ENCODE measurements at regions not wholly inside any gene's neighbourhood (a gene's known extent, or its start where the extent isn't known, plus 50 kb on each side); places are given as distances from the start of the nearest gene placed in this dataset.
A peak's percentile ranks its signal among the peaks of the same experiment; 100 is the strongest.

DNA sequence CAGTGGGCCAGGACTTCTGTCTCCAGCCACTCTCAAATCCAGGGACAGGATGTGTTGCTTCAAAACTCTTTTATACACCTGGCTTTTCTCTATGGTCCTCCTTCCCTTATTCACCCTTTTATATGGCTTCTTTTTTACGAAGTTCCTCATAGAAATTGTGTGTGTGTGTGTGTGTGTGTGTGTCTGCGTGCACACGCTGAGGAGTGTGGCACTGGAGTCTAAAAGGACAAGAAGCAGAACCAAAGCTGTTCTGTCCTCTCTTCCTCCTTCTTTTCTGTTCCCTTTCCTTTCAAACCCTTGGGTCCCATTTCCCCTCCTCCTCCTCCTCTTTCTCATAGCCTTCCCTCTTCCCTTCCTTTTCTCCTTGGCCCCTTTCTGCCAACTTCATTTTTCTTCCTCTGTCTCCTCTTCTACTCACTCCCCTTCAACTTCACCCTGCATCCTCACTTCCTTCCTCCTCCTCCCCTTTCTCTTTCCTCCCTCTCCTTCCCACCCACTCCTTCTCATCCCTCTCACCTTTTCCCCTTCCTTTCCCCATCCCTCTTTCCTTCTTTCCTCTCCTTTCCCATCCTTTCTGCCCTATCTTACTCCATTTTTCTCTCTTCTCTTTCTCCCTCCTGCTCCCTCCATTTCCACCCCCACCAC lies 360.5 kb downstream of the MID1IP1 start:
- intact Hi-C loops (cut with DNase I) = no loop called here
- TF ChIP-seq, protein P1, sequence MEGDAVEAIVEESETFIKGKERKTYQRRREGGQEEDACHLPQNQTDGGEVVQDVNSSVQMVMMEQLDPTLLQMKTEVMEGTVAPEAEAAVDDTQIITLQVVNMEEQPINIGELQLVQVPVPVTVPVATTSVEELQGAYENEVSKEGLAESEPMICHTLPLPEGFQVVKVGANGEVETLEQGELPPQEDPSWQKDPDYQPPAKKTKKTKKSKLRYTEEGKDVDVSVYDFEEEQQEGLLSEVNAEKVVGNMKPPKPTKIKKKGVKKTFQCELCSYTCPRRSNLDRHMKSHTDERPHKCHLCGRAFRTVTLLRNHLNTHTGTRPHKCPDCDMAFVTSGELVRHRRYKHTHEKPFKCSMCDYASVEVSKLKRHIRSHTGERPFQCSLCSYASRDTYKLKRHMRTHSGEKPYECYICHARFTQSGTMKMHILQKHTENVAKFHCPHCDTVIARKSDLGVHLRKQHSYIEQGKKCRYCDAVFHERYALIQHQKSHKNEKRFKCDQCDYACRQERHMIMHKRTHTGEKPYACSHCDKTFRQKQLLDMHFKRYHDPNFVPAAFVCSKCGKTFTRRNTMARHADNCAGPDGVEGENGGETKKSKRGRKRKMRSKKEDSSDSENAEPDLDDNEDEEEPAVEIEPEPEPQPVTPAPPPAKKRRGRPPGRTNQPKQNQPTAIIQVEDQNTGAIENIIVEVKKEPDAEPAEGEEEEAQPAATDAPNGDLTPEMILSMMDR (IDR thresholded peaks at IDR 0.05) = no peak
- H3K36me3 ChIP-seq = no peaks in the 10 kb centered on the region
- H3K27ac ChIP-seq = no peak overlapping the region
- no peaks in the 10 kb centered on the region for H3K9me3 ChIP-seq
- FAIRE-seq = no peak
- H3K27me3 ChIP-seq = peaks cover 0 to 5% (median 0%) of the 10 kb centered on the region in 4 donors
- H3K4me1 ChIP-seq = no peaks in the 10 kb centered on the region
- H3K4me3 ChIP-seq = no peak overlapping the region
- no peak for ATAC-seq
- DNase-seq = no peak
- 80 to 81% methylated on average over 3 of the region's 3 CpGs for WGBS, 2 donors

DNA sequence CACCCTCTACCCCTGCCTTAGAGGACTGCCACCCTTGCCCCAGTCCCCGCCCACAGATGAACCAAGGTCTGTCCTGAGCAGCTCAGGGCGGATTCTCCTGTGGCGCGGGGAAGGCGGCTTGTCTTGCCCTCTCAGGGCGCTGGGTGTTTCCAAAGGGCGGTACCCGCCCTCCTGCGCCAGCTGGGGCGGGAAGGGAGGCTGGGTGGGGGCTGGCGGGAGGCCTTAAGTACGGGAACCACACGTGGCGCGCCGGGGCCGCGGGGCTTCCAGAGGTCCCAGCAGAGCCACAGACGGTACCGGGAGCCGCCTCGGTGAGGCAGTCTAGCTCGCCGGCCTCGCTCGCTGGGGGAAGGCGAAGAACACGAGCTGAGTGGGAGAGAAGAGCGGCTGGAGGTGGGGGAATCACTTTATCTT lies 361.1 kb downstream of the MID1IP1 start:
- Histone ChIP-seq H3K27me3 (peaks cover 0 to 5% (median 0%) of the 10 kb centered on the region in 4 donors), H3K36me3 (no peaks in the 10 kb centered on the region), H3K27ac (no peak overlapping the region), H3K4me3 (peak overlapping the region in 1 of 4 donors; percentile 7), H3K9me3 (no peaks in the 10 kb centered on the region), H3K4me1 (no peaks in the 10 kb centered on the region)
- FAIRE-seq (no peak), ATAC-seq (peak in 3 of 4 donors; percentile 65 to 79 (median 65)), DNase-seq (peak in 3 of 6 donors; percentile 34 to 68 (median 61))
- intact Hi-C loops (cut with DNase I) = no loop called here
- 4 to 30% methylated on average over 29 of the region's 29 CpGs for WGBS, 2 donors
- TF ChIP-seq, protein P1 (IDR thresholded peaks at IDR 0.05) = no peak

DNA sequence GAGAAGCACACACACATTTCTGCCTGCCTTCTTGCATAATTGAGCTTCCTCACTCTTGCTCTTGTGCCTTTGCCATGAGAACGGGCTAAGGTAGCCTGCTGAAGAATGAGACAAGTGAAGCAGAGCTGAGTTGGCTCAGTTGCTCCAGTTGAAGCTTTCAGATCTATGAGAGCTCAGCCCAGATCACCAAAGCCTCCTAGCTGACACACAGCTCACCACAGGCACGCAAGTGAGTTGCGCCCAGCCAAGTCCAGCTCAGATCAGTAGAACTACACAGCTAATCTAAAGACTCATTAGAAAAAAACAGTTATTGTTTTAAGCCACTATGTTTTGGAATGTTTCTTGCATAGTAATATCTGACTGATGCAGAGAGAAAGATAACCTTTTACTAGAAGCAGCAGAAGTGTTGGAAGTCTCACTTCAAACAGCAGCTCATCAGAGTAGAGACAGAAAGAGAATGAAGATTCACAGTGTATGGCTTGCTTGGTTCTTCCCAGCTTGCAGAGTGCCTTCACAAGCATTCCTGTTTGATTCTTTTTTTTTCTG lies 362.4 kb downstream of the MID1IP1 start:
- 79 to 94% methylated on average over 3 of the region's 3 CpGs for WGBS, 2 donors
- peaks cover 0 to 5% (median 0%) of the 10 kb centered on the region in 4 donors for H3K27me3 ChIP-seq
- H3K4me3 ChIP-seq = no peak overlapping the region
- no peak for DNase-seq
- ATAC-seq = no peak
- H3K27ac ChIP-seq = no peak overlapping the region
- no peaks in the 10 kb centered on the region for H3K4me1 ChIP-seq
- H3K9me3 ChIP-seq = no peaks in the 10 kb centered on the region
- no peaks in the 10 kb centered on the region for H3K36me3 ChIP-seq
- TF ChIP-seq, protein P1 (IDR thresholded peaks at IDR 0.05) = no peak
- no peak for FAIRE-seq
- intact Hi-C loops (cut with DNase I) = no loop called here

DNA sequence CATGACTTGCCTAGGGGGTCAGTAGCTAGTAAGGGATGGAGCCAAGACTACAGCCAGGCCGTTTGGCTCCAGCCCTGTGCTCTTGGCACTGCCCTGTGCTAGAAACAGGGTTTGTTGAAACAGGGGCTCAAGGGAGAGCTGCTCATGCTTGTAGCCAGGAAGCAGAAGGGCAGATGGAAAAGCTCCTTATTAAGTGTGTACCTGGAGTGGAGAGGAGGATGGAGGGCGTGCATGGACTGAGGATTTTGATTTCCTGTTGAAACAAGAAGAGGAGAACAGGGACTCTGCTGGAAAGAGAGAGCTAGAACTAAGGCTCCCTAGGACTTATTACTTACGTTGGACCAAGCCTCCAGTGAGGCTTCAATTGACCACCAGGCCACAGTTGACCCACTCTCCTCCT lies 363.0 kb downstream of the MID1IP1 start:
- no peak for FAIRE-seq
- Histone ChIP-seq H3K27ac (no peak overlapping the region), H3K4me1 (no peaks in the 10 kb centered on the region), H3K36me3 (no peaks in the 10 kb centered on the region), H3K4me3 (no peak overlapping the region), H3K27me3 (peaks cover 0 to 5% (median 0%) of the 10 kb centered on the region in 4 donors), H3K9me3 (no peaks in the 10 kb centered on the region)
- no peak for DNase-seq
- intact Hi-C loops (cut with DNase I) = no loop called here
- WGBS, 2 donors = 48 to 76% methylated on average over 3 of the region's 3 CpGs
- ATAC-seq = no peak
- TF ChIP-seq, protein P1 (IDR thresholded peaks at IDR 0.05) = no peak

DNA sequence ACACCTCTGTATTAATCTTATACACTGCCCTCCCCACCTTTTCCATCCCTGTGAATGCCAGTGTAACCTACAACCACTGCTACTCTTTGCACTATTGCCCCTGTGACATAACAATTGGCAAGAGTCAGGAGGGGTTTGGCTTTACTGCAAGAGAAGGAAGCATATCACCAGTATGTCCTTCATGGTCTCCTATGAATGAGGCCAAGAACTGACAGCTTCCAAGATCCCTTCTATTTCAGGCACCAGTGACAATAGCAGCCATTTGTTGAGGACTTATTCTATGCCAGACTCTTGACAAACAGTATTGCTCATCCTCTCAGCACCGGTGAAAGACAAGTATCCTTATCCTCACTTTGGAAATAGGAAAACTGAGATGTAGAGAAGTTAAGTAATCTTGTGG lies 363.9 kb downstream of the MID1IP1 start:
- WGBS, 2 donors = 85 to 92% methylated on average over 1 of the region's 1 CpG
- intact Hi-C loops (cut with DNase I) = no loop called here
- H3K36me3 ChIP-seq = no peaks in the 10 kb centered on the region
- TF ChIP-seq, protein P1 (IDR thresholded peaks at IDR 0.05) = no peak
- DNase-seq (no peak), ATAC-seq (no peak), FAIRE-seq (no peak)
- no peaks in the 10 kb centered on the region for H3K9me3 ChIP-seq
- peaks cover 0 to 5% (median 0%) of the 10 kb centered on the region in 4 donors for H3K27me3 ChIP-seq
- H3K4me1 ChIP-seq = no peaks in the 10 kb centered on the region
- H3K4me3 ChIP-seq = no peak overlapping the region
- no peak overlapping the region for H3K27ac ChIP-seq
